Activated CD8-positive, alpha-beta memory T cell treated with anti-CD3 and anti-CD28 coated beads for 4 hours (primary cell): ENCODE measurements at regions not wholly inside any gene's neighbourhood (a gene's known extent, or its start where the extent isn't known, plus 50 kb on each side); places are given as distances from the start of the nearest gene placed in this dataset.
"Not testable (repeated sequence)": the region's sequence is repeated elsewhere in the genome, so short reads cannot be mapped to it uniquely, and the experiment has no call there.

Experiments used
- DNase-seq, 2 donors: peaks; one replicate each; pipeline ENCODE4 v3.0.0-alpha.2; 2020; ENCODE audit warnings: low read depth in 2 of 2

- no peak for DNase-seq
These were observed 155.2 kb downstream of the SLC38A4 start for GRCh38 chr12:46670636-46671035.

- DNase-seq: no peak
These were observed 156.1 kb downstream of the SLC38A4 start for GRCh38 chr12:46669720-46670119.

GRCh38 chr12:46667551-46667950, 158.2 kb downstream of the SLC38A4 start:
- no peak for DNase-seq

GRCh38 chr12:46664761-46665287, 161.0 kb downstream of the SLC38A4 start:
- DNase-seq: no peak

GRCh38 chr12:46663318-46663717, 162.5 kb downstream of the SLC38A4 start:
- no peak for DNase-seq

- no peak for DNase-seq
These were observed 164.5 kb downstream of the SLC38A4 start for GRCh38 chr12:46661110-46661845.

GRCh38 chr12:46660719-46661109, 165.1 kb downstream of the SLC38A4 start:
- no peak for DNase-seq

- no peak for DNase-seq
These were observed 165.5 kb downstream of the SLC38A4 start for GRCh38 chr12:46660276-46660675.

GRCh38 chr12:46659824-46660223, 166.0 kb downstream of the SLC38A4 start:
- DNase-seq: no peak

GRCh38 chr12:46659032-46659650, 166.7 kb downstream of the SLC38A4 start:
- no peak for DNase-seq

GRCh38 chr12:46657453-46658411, 168.1 kb downstream of the SLC38A4 start:
- DNase-seq: no peak

- DNase-seq: not testable (repeated sequence)
These were observed 169.8 kb downstream of the SLC38A4 start for GRCh38 chr12:46655984-46656383.

GRCh38 chr12:46653311-46653710, 172.5 kb downstream of the SLC38A4 start:
- no peak for DNase-seq

GRCh38 chr12:46652692-46653091, 173.1 kb downstream of the SLC38A4 start:
- no peak for DNase-seq

GRCh38 chr12:46650688-46651087, 175.1 kb downstream of the SLC38A4 start:
- DNase-seq: no peak

GRCh38 chr12:46649433-46649832, 176.4 kb downstream of the SLC38A4 start:
- no peak for DNase-seq

GRCh38 chr12:46647034-46647433, 178.8 kb downstream of the SLC38A4 start:
- no peak for DNase-seq

- DNase-seq: not testable (repeated sequence)
These were observed 184.1 kb downstream of the SLC38A4 start for GRCh38 chr12:46641649-46642048.

- DNase-seq: no peak
These were observed 190.0 kb downstream of the SLC38A4 start for GRCh38 chr12:46635818-46636217.

GRCh38 chr12:46629331-46630229, 196.2 kb downstream of the SLC38A4 start:
- DNase-seq: no peak

- no peak for DNase-seq
These were observed 197.6 kb downstream of the SLC38A4 start for GRCh38 chr12:46628176-46628575.
